ENCODE measurements at regions not wholly inside any gene's neighbourhood (a gene's known extent, or its start where the extent isn't known, plus 50 kb on each side); places are given as distances from the start of the nearest gene placed in this dataset.

DNA sequence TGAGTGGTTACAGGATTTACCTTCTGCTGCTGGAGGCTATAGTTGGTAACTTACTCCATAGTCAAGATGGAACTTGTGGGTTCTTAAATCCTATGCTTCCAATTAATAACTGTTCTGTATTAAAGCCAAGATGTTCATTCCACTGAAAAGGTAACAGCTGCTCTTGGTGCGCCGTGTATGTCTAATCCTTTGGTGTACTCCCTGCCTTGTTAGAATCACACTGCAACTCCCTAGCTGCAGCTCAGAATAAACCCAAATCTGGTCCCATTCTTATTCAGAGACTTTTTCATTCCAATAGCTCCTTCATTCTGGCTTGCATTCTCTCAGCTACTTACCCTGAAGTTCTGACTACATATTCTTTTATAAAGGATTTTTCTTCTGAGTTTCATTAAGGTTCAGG lies 1355.5 kb downstream of the MAT2B start (continued):
- TF ChIP-seq, protein P1, sequence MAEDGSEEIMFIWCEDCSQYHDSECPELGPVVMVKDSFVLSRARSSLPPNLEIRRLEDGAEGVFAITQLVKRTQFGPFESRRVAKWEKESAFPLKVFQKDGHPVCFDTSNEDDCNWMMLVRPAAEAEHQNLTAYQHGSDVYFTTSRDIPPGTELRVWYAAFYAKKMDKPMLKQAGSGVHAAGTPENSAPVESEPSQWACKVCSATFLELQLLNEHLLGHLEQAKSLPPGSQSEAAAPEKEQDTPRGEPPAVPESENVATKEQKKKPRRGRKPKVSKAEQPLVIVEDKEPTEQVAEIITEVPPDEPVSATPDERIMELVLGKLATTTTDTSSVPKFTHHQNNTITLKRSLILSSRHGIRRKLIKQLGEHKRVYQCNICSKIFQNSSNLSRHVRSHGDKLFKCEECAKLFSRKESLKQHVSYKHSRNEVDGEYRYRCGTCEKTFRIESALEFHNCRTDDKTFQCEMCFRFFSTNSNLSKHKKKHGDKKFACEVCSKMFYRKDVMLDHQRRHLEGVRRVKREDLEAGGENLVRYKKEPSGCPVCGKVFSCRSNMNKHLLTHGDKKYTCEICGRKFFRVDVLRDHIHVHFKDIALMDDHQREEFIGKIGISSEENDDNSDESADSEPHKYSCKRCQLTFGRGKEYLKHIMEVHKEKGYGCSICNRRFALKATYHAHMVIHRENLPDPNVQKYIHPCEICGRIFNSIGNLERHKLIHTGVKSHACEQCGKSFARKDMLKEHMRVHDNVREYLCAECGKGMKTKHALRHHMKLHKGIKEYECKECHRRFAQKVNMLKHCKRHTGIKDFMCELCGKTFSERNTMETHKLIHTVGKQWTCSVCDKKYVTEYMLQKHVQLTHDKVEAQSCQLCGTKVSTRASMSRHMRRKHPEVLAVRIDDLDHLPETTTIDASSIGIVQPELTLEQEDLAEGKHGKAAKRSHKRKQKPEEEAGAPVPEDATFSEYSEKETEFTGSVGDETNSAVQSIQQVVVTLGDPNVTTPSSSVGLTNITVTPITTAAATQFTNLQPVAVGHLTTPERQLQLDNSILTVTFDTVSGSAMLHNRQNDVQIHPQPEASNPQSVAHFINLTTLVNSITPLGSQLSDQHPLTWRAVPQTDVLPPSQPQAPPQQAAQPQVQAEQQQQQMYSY (CRISPR knock-in tag; IDR thresholded peaks at IDR 0.05): no peak
- TF ChIP-seq MYBL2 (CRISPR knock-in tag; IDR thresholded peaks at IDR 0.05) (no peak), CREM (CRISPR knock-in tag; IDR thresholded peaks at IDR 0.05) (no peak), CTCF (IDR thresholded peaks at IDR 0.05) (no peak), RELA (CRISPR knock-in tag; IDR thresholded peaks at IDR 0.05; ENCODE audit: borderline replicate concordance) (no peak), ZNF512 (CRISPR knock-in tag; IDR thresholded peaks at IDR 0.05; ENCODE audit: borderline replicate concordance) (no peak), KAT7 (CRISPR knock-in tag; IDR thresholded peaks at IDR 0.05; ENCODE audit: borderline replicate concordance) (no peak), ATF6 (CRISPR knock-in tag; IDR thresholded peaks at IDR 0.05) (no peak)
- TF ChIP-seq, protein P2, sequence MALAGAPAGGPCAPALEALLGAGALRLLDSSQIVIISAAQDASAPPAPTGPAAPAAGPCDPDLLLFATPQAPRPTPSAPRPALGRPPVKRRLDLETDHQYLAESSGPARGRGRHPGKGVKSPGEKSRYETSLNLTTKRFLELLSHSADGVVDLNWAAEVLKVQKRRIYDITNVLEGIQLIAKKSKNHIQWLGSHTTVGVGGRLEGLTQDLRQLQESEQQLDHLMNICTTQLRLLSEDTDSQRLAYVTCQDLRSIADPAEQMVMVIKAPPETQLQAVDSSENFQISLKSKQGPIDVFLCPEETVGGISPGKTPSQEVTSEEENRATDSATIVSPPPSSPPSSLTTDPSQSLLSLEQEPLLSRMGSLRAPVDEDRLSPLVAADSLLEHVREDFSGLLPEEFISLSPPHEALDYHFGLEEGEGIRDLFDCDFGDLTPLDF (CRISPR knock-in tag; IDR thresholded peaks at IDR 0.05): no peak

DNA sequence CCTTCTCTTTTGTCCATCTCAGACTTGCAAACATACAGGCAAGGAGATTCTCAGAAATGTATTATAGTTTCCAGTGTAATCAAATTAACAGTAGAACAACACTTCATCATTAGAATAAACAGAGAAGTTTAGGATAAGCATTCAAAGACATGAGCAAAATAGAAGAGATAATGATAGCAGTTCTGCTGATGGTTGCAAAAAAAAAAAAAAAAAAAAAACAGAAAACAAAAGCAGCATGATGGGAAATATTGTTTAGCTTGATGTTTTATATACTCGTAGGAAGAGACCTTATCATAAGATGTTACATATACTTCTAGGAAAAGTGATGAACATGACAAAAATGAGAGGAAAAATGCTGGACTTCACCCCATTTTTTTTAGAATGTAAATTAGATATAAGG lies 1356.2 kb downstream of the MAT2B start:
- ChIA-PET CTCF (no interaction called here), POLR2A (no interaction called here)
- H3K27ac Mint-ChIP-seq: no peak overlapping the region
- ATAC-seq (no peak), DNase-seq (ENCODE audit: low spot score) (no peak)
- H3K27me3 Mint-ChIP-seq (ENCODE audit: low read depth): no peaks in the 10 kb centered on the region
- H3K4me3 Mint-ChIP-seq: no peak overlapping the region
- H3K36me3 Mint-ChIP-seq: no peaks in the 10 kb centered on the region
- H3K4me1 Mint-ChIP-seq: peaks cover 19% of the 10 kb centered on the region
- 0 out of 2 replicates have a peak, but pooled peaks cover 3% of the 10 kb centered on the region for H3K9me3 Mint-ChIP-seq
- TF ChIP-seq MXD4 (CRISPR knock-in tag; IDR thresholded peaks at IDR 0.05; ENCODE audit: borderline replicate concordance) (no peak), IRF2 (CRISPR knock-in tag; IDR thresholded peaks at IDR 0.05; ENCODE audit: borderline replicate concordance, low read depth) (no peak), ZNF263 (CRISPR knock-in tag; IDR thresholded peaks at IDR 0.05; ENCODE audit: low read depth) (no peak), CDX4 (CRISPR knock-in tag; IDR thresholded peaks at IDR 0.05; ENCODE audit: borderline replicate concordance) (no peak), ZNF416 (CRISPR knock-in tag; IDR thresholded peaks at IDR 0.05) (no peak), GABPB1 (CRISPR knock-in tag; IDR thresholded peaks at IDR 0.05) (no peak), ZNF423 (CRISPR knock-in tag; IDR thresholded peaks at IDR 0.05) (no peak), OVOL2 (CRISPR knock-in tag; IDR thresholded peaks at IDR 0.05; ENCODE audit: borderline replicate concordance) (no peak), JUN (CRISPR knock-in tag; IDR thresholded peaks at IDR 0.05) (no peak), ZNF396 (CRISPR knock-in tag; IDR thresholded peaks at IDR 0.05; ENCODE audit: borderline replicate concordance) (no peak), NFYB (CRISPR knock-in tag; conservative IDR thresholded peaks at IDR 0.05; ENCODE audit: low read depth) (no peak), TEAD1 (CRISPR knock-in tag; IDR thresholded peaks at IDR 0.05) (no peak)
- TF ChIP-seq, protein P3, sequence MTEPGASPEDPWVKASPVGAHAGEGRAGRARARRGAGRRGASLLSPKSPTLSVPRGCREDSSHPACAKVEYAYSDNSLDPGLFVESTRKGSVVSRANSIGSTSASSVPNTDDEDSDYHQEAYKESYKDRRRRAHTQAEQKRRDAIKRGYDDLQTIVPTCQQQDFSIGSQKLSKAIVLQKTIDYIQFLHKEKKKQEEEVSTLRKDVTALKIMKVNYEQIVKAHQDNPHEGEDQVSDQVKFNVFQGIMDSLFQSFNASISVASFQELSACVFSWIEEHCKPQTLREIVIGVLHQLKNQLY (CRISPR knock-in tag; IDR thresholded peaks at IDR 0.05): no peak
- TF ChIP-seq, protein P4, sequence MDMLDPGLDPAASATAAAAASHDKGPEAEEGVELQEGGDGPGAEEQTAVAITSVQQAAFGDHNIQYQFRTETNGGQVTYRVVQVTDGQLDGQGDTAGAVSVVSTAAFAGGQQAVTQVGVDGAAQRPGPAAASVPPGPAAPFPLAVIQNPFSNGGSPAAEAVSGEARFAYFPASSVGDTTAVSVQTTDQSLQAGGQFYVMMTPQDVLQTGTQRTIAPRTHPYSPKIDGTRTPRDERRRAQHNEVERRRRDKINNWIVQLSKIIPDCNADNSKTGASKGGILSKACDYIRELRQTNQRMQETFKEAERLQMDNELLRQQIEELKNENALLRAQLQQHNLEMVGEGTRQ (CRISPR knock-in tag; IDR thresholded peaks at IDR 0.05): no peak
